Thymus (tissue), 11 donors: ENCODE measurements at regions not wholly inside any gene's neighbourhood (a gene's known extent, or its start where the extent isn't known, plus 50 kb on each side); places are given as distances from the start of the nearest gene placed in this dataset.

Experiments used
- DNase-seq, 9 donors: peaks; one replicate each; pipeline ENCODE4 v3.0.0-alpha.2; 2013; ENCODE audit warnings: low spot score in 9 of 9, low read depth in 6 of 9, missing footprints in 1 of 9
- H3K27ac ChIP-seq, 2 donors: one replicate each; pipeline ENCODE4 v1.5.1; 2013; ENCODE audit warnings: control low read depth in 1 of 2, low read depth in 1 of 2, low read length in 1 of 2, mild to moderate bottlenecking in 1 of 2, moderate library complexity in 1 of 2
- H3K27me3 ChIP-seq, 2 donors: one replicate each; pipeline ENCODE4 v1.5.1; 2013; ENCODE audit warnings: low read length in 1 of 2; ENCODE audit not compliant: control insufficient read depth in 2 of 2, insufficient read depth in 1 of 2
- H3K36me3 ChIP-seq, 2 donors: one replicate each; pipeline ENCODE4 v1.5.1; 2013; ENCODE audit warnings: low read length in 1 of 2, mild to moderate bottlenecking in 1 of 2, moderate library complexity in 1 of 2; ENCODE audit not compliant: control insufficient read depth in 2 of 2, insufficient read depth in 2 of 2
- H3K4me1 ChIP-seq, 2 donors: one replicate each; pipeline ENCODE4 v1.5.1; 2013; ENCODE audit warnings: low read length in 2 of 2; ENCODE audit not compliant: control insufficient read depth in 2 of 2, insufficient read depth in 2 of 2
- H3K4me3 ChIP-seq, 2 donors: one replicate each; pipeline ENCODE4 v1.5.1; 2013; ENCODE audit warnings: low read length in 2 of 2, control low read depth in 1 of 2, mild to moderate bottlenecking in 1 of 2
- H3K9me3 ChIP-seq, 2 donors: one replicate each; pipeline ENCODE4 v1.5.1; 2013; ENCODE audit warnings: low read length in 1 of 2, mild to moderate bottlenecking in 1 of 2; ENCODE audit not compliant: control insufficient read depth in 2 of 2, insufficient read depth in 1 of 2
- WGBS: extraction: QIAGEN DNeasy Blood & Tissue Kit; methylation state at CpG from one replicate; pipeline ENCODE4 v1.1.7; 2013; 5-methylcytosine and 5-hydroxymethylcytosine counted together
- donor health status: healthy.

DNA sequence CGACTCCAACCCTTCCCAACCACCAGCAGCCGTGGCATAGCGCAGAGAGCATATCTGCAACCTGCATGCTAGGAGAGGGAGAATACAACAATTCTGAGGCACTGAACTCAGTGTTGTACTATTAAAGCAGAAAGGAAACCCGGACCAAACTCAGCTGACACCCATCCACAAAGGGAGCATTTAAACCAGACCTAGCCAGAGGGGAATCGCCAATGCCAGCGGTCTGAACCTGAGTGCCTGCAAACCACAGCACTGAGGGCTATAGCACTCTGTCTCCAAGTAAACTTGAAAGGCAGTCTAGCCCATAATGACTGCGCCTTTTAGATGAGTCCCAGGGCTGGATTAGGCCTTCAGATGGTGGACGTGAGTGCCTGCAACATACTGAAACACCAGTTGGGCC is 494.4 kb upstream of the PTPRD start:
- peaks cover 0 to 3% of the 10 kb centered on the region in 2 donors for H3K9me3 ChIP-seq
- H3K4me3 ChIP-seq: no peak overlapping the region
- no peaks in the 10 kb centered on the region for H3K27me3 ChIP-seq
- WGBS: 71% methylated on average over 8 of the region's 8 CpGs
- no peaks in the 10 kb centered on the region for H3K4me1 ChIP-seq
- no peak for DNase-seq
- H3K36me3 ChIP-seq: no peaks in the 10 kb centered on the region
- H3K27ac ChIP-seq: no peak overlapping the region

DNA sequence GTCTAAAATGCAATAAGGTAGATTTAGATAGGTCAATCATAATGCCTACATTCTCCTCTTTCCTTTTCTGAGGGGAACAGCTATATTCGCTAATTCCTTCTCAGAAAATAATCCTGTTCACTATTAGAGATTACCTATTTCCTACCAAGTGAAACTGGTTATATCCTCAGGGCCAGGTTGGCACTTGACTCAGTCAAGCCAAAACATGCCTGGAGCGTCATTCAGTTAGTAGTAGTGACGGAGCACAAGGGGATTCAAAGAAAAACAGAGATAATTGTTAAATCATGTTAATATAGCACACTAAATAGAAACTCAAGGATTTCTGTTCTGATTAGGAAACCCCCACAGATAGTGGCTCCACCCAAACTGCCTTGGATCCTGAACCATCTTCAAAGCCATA is 515.4 kb upstream of the PTPRD start:
- no peak overlapping the region for H3K27ac ChIP-seq
- no peaks in the 10 kb centered on the region for H3K36me3 ChIP-seq
- H3K4me3 ChIP-seq: no peak overlapping the region
- no peaks in the 10 kb centered on the region for H3K9me3 ChIP-seq
- DNase-seq: no peak
- 90% methylated on average over 3 of the region's 3 CpGs for WGBS
- no peaks in the 10 kb centered on the region for H3K27me3 ChIP-seq
- H3K4me1 ChIP-seq: no peaks in the 10 kb centered on the region

DNA sequence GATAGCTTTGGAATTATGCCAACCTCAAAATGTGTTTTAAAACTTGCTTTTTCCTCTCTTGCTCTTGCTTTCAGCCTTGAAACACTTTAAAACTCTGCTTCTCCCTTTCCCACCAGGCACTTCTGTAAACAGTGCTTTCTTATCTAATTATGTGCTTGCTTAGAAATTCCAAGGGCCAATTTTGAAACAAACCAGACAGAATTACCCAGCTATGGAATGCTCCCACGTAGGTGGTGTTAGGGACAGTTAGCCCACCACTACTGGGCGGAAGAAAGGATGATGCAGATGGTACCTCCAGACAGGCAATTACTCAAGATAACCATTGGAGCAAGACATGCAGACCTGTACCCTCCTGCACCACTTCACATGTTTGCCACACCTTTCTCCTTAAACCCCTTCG is 523.0 kb upstream of the PTPRD start:
- Histone ChIP-seq H3K27ac (no peak overlapping the region), H3K27me3 (no peaks in the 10 kb centered on the region), H3K4me1 (no peaks in the 10 kb centered on the region), H3K36me3 (no peaks in the 10 kb centered on the region), H3K4me3 (no peak overlapping the region), H3K9me3 (no peaks in the 10 kb centered on the region)
- WGBS: 77% methylated on average over 3 of the region's 3 CpGs
- no peak for DNase-seq

DNA sequence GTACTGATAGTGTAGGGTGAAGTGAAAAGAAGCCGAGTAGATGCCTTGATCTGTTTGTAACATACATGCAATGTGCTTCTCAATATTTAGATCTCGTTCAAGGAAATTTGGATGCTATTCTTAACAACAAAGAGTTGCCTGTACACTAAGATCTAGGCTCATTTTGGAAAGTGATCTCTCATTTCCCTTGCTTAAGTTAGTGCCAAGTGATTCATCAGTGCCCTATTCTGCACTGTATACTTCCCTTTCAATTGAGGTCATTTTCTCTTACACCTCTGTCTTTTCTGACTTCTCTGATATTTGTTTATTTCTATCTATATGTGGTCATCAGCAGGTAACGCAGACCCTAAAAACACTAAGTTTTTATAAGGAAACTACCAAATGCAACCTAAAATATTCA is 528.6 kb upstream of the PTPRD start:
- no peaks in the 10 kb centered on the region for H3K36me3 ChIP-seq
- H3K27me3 ChIP-seq: no peaks in the 10 kb centered on the region
- H3K4me3 ChIP-seq: no peak overlapping the region
- no peak overlapping the region for H3K27ac ChIP-seq
- 89% methylated on average over 3 of the region's 3 CpGs for WGBS
- H3K4me1 ChIP-seq: no peaks in the 10 kb centered on the region
- no peaks in the 10 kb centered on the region for H3K9me3 ChIP-seq
- no peak for DNase-seq

DNA sequence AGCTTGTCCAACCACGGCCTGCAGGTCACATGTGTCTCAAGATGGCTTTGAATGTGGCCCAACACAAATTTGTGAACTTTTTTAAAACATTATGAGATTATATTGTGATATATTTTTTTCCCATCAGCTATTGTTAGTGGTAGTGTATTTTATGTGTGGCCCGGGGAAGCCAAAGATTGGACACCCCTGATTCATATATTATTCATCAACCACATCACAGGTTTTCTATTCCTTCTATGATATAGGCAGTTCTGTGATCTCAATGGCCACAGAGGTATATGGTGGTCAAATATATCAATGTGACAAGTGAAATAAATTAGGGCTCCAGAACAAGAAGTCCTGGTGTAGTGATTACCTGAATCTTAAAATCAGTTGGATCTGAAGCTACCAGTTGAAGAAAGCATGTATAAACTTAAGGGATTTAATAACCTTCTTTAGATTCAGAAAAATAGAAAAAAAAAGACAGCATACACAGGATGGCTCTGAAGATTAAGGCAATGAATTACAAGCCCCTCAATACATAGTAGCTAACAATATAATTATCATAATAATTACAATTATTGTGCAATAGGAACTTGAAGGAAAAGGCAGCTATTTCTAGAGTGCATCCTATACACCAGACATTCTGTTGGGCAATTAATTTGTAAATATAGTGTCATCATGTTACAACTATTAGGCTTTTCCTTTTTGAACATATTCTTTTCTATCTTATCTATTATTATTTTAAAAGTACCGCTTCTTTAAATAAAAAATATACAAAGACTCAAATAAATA is 530.4 kb upstream of the PTPRD start:
- no peaks in the 10 kb centered on the region for H3K36me3 ChIP-seq
- H3K4me1 ChIP-seq: no peaks in the 10 kb centered on the region
- H3K27me3 ChIP-seq: no peaks in the 10 kb centered on the region
- no peak overlapping the region for H3K27ac ChIP-seq
- 74% methylated on average over 3 of the region's 3 CpGs for WGBS
- H3K4me3 ChIP-seq: no peak overlapping the region
- H3K9me3 ChIP-seq: no peaks in the 10 kb centered on the region
- no peak for DNase-seq

DNA sequence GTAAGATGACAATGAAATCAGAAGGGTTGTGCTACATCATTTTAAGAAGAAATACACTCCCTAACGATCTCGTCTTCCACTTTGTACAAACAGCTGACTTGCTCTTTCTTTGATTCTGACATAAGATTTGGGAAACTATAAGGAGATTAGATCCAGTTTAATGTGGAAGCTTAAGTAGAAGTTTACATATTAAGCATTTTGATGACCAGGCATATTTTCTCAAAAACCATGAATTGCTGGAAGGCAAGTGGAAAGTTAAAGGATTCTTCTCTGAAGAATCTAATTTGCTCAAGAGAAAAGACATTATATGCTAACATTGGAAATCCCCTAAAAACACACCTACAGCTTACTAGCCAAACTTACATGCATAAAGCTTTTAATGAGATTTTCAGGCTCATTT is 531.9 kb upstream of the PTPRD start:
- H3K36me3 ChIP-seq: no peaks in the 10 kb centered on the region
- no peak overlapping the region for H3K27ac ChIP-seq
- 78% methylated on average over 2 of the region's 2 CpGs for WGBS
- no peak overlapping the region for H3K4me3 ChIP-seq
- no peaks in the 10 kb centered on the region for H3K9me3 ChIP-seq
- DNase-seq: no peak
- no peaks in the 10 kb centered on the region for H3K4me1 ChIP-seq
- no peaks in the 10 kb centered on the region for H3K27me3 ChIP-seq

DNA sequence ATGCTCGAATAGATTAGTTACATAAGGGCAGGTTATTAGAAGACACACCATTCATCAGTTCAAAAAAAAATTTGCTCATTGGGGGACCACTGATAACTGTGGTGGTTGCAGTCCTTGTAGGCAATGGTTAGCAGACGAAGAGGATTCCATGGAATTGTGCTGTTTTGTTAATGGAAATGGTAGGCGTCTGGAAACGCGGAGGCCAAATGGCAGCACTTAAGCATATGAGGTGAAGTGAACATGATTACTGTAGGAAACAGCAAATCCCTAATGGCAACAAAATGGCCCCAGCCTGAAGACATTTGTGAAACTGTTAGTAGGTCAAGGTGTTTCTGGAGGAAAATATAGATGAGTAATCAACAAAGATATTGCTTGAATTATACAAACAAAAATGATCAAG is 535.4 kb upstream of the PTPRD start:
- no peaks in the 10 kb centered on the region for H3K27me3 ChIP-seq
- no peaks in the 10 kb centered on the region for H3K4me1 ChIP-seq
- DNase-seq: no peak
- no peaks in the 10 kb centered on the region for H3K36me3 ChIP-seq
- H3K9me3 ChIP-seq: no peaks in the 10 kb centered on the region
- H3K4me3 ChIP-seq: no peak overlapping the region
- WGBS: 93% methylated on average over 5 of the region's 5 CpGs
- no peak overlapping the region for H3K27ac ChIP-seq

DNA sequence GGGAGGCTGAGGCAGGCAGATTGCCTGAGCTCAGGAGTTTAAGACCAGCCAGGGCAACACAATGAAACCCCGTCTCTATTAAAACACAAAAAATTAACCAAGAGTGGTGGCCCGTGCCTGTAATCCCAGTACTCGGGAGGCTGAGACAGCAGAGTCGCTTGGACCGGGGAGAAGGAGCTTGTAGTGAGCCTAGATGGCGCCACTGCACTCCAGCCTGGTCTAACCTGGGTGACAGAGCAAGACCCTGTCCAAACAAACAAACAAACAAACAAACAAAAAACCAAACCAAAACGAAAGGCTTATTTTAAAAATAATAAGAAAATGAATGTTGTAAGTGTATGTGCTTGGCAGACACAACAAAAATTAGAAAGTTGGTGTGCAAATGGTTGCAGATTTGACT is 536.3 kb upstream of the PTPRD start:
- H3K27me3 ChIP-seq: no peaks in the 10 kb centered on the region
- no peaks in the 10 kb centered on the region for H3K9me3 ChIP-seq
- no peaks in the 10 kb centered on the region for H3K4me1 ChIP-seq
- no peak overlapping the region for H3K4me3 ChIP-seq
- H3K36me3 ChIP-seq: no peaks in the 10 kb centered on the region
- DNase-seq: no peak
- no peak overlapping the region for H3K27ac ChIP-seq
- WGBS: 66% methylated on average over 7 of the region's 7 CpGs

DNA sequence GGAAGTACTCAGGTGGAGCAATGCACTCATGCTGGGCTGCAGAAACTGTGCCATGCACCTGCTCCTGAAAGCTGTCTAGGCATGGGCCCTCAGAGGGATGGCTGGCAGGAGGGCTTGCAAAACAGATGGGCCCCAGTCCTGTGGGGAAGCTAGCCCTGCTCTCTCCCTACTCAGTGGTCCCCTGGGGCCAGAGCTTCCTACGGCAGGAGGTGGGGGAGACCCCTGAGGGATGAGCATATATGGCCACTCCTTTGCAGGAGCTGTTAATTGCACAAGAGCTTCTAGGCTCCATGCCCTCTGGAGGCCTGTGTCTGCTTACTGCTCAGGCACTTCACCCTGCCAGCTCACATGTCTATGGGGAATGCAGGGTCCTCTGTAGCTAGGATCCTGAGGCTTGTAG is 545.3 kb upstream of the PTPRD start:
- no peaks in the 10 kb centered on the region for H3K36me3 ChIP-seq
- H3K4me1 ChIP-seq: no peaks in the 10 kb centered on the region
- WGBS: 80% methylated on average over 1 of the region's 1 CpG
- peaks cover 0 to 7% of the 10 kb centered on the region in 2 donors for H3K9me3 ChIP-seq
- no peak for DNase-seq
- H3K27me3 ChIP-seq: no peaks in the 10 kb centered on the region
- no peak overlapping the region for H3K4me3 ChIP-seq
- H3K27ac ChIP-seq: no peak overlapping the region
